A549 (cell line): ENCODE measurements at regions not wholly inside any gene's neighbourhood (a gene's known extent, or its start where the extent isn't known, plus 50 kb on each side); places are given as distances from the start of the nearest gene placed in this dataset.

Experiments
- ATOH8 ChIP-seq: fragments of 250-450 bp; sonication (Bioruptor Pico); IDR thresholded peaks from 2 replicates; pipeline ENCODE4 v1.5.0; 2020; ENCODE audit warnings: low read depth, mild to moderate bottlenecking, moderate library complexity
- BHLHE40 ChIP-seq: IDR thresholded peaks from 2 replicates; pipeline ENCODE4 v1.6.1; 2012; ENCODE audit warnings: low read depth, low read length, inconsistent platforms
- CTCF ChIP-seq: fragments of >200 bp; sonication (Bioruptor Twin); formaldehyde crosslinking; IDR thresholded peaks from 3 replicates; pipeline ENCODE4 v1.5.1; 2016
- HMGXB4 ChIP-seq: fragments of 250-450 bp; sonication (Bioruptor Pico); IDR thresholded peaks from 2 replicates; pipeline ENCODE4 v1.5.0; 2021; ENCODE audit warnings: mild to moderate bottlenecking, moderate library complexity, borderline replicate concordance
- MAX ChIP-seq: IDR thresholded peaks from 2 replicates; pipeline ENCODE4 v1.6.1; 2012
- MAZ ChIP-seq: fragments of 150-350 bp; IDR thresholded peaks from 2 replicates; pipeline ENCODE4 v1.6.1; 2014; ENCODE audit warnings: antibody characterized with exemption, low read depth, low read length, borderline replicate concordance
- RCOR1 ChIP-seq: fragments of 150-350 bp; IDR thresholded peaks from 2 replicates; pipeline ENCODE4 v1.6.1; 2014; ENCODE audit warnings: antibody characterized with exemption, low read length, low read depth

GRCh38 chr1:163596541-163597258, 274.9 kb downstream of the NUF2 start:
- TF ChIP-seq HMGXB4 (CRISPR knock-in tag) (no peak), ATOH8 (CRISPR knock-in tag) (no peak), CTCF (no peak), RCOR1 (no peak), MAZ (no peak), BHLHE40 (no peak), MAX (no peak)
